Stimulated activated CD4-positive, alpha-beta T cell treated with anti-CD3 and anti-CD28 coated beads, Interleukin-12 subunit alpha, Interleukin-12 subunit beta, amount 100 ng/mL, for 4 hours (primary cell): ENCODE measurements at regions not wholly inside any gene's neighbourhood (a gene's known extent, or its start where the extent isn't known, plus 50 kb on each side); places are given as distances from the start of the nearest gene placed in this dataset.

Experiments
- DNase-seq: peaks from one replicate; pipeline ENCODE4 v3.0.0-alpha.2; 2020

DNA sequence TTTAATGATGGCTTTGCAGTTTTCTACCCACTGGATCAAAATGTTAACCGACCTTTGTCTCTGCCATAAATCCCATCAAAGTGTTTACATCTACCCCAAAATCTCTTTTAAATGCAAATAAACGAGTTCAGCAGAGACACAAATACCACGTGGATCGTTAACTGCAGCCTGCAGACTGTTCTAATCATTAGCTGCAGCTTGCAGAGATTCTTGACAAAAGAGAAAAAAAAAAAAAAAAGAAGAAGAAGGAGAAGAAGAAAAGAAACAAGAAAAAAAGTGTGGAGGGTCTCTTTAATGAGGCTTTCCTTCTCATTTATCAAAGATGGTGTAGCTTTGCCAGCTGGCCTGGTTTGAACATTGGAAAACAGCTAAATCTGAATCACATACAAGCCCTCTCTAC is 275.7 kb downstream of the NEDD1 start:
- DNase-seq, result no peak

DNA sequence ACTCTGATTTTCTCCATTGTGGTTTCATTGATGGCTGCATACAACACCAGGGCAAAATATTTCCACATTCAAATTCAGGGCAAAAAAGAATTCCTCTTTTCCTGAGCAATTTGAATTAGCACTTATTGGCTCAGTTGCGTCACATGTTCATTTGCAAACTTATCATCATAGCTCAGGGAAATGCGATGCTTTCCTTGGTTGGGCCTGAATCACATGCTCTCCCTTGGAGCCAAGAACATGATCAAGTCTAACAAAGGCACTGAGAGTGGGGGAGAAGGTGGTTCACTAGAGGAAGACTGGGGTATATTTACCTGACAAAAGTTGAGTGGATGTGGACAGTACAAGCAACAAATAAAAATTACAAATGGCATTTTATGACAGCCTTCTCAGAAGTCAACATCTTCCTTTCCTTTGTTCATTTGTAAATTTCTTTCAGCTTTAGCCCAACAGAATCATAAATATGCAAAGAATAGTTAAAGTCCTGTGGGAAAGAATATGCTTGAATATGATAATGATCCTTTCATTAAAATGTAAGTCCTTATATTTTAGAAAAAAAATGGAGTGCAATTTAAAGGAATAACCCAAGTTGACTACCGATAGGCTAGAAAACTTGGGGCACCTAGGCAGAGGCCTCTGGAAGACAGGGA is 277.2 kb downstream of the NEDD1 start:
- no peak for DNase-seq

DNA sequence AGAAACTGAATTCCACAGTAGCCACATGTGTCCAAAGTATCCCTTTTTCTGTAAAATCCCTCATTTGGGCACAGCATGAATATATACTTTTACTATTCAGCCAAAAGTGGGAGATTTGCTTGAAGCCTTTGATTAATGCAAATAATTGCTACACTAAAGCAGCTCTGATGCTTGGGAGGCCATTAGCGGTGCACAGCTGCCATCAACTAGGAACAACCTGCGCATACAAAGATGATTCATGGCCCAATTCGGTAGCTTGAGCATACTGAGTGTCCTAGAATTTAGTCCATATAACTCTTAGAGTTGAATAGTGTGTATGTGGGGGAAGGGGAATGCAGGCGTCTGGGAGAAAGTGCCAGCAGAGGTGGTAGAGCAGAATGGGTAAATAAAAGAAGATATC is 277.0 kb upstream of the RMST start:
- no peak for DNase-seq

DNA sequence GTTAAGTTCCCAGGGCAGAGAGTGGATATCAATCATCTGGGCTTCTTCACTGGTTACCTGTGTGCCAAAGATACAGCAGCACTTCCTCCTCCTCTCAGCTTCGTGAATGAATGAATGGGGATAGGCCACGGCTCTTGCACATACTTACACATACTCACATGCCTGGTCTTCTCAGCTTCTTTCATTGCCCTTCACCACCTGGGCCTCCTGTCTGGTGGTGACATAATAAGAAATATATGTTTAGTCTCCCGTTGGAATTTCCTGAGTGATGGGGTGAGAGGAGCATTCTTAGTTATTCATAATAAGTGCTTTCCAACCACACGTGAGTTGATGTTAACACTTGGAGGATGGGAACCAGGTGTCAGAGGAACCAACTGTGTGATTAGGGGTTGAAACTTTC is 268.1 kb upstream of the RMST start:
- DNase-seq, result no peak

DNA sequence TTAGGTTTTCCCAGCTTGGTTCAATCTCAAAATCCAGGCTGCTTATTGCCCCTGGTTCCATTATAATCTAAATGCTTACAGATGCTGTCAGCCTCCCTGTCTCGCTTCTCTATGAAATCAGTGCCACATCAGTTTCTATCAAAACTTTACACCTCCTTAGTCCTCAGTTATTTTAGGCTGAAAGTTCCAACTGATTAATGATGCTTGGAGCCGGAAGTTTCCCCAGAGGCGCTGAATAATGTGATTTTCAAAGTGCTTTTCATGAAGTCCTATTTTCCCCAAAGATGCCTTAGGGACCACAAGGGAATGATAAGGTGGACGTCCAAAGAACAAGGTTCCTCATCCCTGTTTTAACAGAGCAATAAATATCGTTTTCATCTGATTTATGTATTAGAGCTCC is 262.4 kb upstream of the RMST start:
- DNase-seq, result no peak

DNA sequence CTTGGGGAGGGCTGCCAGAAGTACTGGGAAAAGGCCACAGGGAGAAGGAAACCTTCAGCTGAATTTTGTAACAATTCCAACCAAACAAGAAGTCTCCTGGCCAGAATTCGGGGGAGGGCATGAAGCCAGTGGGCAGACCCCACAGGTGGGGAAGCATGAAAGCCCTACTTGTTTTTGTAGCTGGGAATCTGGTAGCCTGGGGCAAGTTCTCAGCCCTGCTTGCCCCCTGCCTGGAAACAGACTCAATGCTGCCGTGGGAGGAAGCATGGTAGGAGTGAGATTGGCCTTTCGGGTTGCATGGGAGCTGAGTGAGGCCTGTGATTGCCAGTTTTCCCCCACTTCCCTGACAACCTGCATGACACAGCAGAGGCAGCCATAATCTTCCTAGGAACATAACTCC is 259.2 kb upstream of the RMST start:
- no peak for DNase-seq

DNA sequence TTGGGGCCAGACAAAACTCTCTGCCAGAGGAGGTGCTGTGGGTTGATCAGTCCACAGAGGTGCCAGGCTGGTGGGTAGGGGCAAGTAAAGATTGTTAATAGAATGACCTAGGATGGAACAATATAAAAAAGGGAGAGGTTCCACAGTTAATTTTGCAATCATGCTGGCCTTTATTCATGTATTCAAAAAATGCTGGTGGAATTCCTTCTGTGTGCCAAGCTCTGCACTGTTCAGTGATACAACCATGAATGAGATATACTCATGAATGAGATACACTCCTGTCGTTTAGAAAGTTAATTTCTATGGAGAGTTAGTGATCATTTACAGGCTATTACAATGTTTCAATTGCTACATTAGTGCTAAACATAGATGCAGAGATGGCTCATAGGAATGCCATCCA is 252.6 kb upstream of the RMST start:
- no peak for DNase-seq

DNA sequence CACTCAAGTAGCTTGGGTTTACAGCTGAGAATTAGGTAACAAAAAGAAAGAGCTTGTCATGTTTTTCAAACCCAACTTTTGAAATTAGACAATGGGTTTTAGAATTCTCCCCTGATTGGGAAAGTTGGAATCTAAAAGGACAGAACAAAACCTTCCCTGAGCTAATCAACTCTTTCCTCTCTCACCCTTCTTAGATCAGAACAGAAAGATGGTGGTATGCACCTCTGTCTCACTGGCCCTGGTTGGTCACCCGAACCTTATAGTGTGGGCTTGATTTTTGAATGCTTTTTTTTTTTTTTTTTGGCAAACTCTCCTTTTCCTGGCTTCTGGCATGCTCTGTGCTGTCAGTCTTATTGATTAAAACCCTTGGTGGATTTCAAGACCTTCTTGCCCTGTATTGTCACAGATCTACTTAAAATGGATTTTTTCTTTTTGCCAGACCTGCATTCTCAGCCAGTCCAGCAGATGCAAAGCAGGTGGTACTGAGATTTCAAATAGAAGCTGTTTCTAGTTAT is 251.1 kb upstream of the RMST start:
- DNase-seq, result no peak

DNA sequence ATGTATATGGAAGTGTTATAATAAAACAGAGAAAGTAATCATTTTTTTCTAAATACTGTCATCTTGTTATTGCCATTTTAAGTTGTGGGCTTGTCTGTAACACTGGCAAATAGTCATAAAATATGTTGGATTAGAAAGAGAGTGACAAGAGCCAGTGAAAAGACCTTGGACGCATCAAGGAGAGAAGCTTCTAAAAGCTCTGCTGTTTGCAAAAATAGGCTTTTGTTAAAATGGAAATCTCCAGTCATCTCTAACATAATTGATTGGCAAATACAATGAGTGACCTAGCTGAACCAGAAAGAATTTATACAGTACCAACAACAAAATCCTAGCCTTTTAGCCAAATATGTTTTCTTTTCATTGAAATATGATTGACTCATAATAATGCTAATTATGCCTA is 245.8 kb upstream of the RMST start:
- DNase-seq, result no peak

DNA sequence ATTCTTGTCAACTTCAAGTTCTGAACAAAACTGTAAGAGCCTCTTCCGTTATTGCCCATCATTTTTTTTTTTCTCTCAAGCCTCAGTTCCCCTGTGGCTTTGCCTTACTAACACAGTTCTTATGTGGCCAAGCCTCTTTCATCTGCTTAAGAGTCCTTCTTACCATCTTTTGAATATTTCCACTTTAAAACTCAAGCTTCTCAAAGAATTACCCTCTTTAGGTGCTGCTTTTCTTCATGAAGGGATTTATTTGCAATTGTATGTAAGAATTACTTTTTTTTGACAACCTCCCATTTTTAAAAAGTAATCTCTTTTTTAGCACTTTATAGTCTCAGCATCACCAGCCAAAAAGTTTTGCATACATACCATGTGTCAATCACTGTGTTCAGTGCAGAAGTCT is 240.2 kb upstream of the RMST start:
- no peak for DNase-seq

DNA sequence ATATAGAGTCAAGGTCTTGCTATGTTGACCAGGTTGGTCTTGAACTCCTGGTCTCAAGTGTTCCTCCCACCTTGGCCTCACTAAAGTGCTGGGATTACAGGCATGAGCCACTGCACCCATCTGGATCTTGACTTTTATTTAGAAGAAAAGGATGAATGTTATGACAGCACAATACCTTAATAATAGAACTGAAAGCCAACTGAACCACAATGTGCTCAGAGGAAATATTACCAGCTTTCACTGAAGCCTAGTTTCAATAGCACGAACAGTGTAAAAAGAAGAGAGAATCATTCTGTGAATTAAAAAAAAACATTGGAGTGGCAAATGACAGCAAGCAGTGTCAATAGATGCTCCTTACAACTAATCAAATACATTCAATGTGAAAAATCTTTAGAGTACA is 239.2 kb upstream of the RMST start:
- DNase-seq, result no peak

DNA sequence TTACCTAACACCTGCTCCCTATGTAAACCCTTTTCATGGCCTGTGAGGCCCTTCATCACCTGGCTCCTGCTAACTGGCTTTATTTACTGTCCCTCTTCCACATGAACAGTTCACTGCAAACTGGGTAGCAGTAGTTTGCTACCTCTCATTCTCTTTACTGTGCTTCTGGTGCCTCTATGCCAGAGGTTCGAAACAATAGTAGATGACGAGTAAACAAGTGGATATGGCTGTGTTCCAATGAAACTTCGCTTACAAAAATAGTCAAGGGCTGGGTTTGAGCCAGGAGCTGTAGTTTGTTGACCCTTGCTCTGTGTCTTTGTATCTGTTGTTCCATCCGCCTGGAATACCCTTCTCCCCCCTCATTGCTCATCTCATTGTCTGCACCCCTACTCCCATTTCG is 233.6 kb upstream of the RMST start:
- no peak for DNase-seq

DNA sequence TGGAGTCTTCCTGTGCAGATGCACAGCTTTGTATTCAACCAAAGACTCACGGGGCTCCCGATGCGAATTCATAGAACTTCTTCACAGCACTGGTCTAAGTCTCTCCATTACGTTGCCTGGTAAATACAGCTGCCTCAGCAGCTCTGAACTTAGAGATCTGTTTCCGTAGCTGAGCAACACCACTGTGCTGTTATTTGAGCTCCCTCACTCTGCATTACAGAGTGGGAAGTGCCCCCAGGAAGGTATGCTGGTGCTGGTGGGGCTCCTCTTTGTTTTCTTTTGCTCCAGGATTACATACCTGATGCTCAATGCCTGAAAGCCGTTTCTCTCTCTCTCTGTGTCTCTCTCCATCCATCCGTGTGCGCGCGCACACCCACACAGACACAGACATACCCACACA is 227.5 kb upstream of the RMST start:
- no peak for DNase-seq

DNA sequence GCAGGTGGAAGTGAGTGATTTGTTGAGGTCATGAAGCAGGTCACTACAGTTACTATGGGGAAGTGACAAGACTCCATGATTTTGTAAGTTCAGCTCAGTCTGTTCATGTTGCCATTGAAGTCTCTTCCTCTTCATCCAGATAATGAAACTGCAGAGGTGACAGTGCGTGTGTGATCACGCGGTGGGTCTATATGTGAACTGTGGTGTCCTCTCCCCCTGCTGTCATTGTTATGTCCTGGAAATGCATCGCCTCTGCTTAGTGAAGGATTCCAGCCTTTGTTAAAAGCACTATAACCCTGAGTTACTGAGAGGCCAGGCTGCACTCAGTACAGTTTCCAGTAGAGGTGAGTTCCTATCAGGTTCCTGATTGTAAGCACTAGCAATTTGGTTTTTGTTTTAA is 216.2 kb upstream of the RMST start:
- no peak for DNase-seq

DNA sequence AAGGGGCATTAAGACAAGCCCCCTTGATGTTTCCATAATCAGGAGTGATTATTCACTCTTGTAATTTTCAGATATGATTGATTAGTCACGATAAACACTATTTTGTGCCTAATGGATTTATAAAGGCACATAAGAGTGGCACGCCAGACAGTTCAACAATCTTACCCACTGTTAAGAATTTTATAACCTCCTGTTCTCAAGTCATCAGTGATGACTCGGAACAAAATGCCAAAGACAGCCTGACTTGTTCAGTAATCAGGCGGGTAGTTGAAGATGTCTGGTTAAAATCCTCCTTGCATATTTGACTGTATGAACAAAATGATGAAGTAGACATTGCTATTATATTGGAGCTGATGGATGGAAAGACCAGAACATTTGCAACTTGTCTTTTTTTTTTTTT is 212.1 kb upstream of the RMST start:
- DNase-seq, result no peak

DNA sequence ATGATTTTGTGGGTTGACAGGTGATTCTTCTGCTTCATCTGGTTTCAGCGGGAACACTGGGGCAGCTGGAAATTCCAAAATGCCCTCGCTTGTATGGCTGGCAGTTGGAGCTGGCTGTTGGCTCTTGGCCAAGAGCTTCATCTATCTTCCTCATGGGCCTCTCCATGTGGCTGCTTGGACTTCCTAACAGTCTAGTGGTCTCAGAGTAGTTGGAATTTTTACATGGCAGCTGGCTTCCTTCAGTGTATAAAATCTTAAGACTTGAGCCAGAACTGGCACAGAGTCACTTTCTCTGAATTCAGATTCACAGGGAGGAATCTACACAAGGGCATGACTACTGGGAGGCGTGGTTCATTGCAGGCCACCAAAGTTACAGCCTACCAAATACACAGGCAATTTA is 204.9 kb upstream of the RMST start:
- DNase-seq, result no peak

DNA sequence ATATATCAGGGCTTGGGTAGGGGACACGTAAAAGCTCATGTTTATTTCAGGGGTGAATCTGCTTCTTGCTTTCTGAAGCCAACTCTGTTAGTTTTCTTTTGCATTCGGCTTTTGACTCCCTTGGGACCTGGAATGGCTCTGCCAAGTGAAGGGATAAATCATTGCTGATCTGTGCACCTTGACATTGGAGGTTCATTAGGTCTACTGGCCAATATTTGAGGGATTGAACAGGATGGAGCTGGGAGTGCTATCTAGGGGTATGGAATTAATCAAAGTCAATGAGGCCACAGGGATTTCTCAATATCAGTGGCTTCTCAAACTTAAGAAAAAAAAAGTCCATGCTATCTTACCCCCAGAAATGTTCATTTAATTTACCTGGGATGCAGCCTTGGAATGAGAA is 203.5 kb upstream of the RMST start:
- DNase-seq, result no peak

DNA sequence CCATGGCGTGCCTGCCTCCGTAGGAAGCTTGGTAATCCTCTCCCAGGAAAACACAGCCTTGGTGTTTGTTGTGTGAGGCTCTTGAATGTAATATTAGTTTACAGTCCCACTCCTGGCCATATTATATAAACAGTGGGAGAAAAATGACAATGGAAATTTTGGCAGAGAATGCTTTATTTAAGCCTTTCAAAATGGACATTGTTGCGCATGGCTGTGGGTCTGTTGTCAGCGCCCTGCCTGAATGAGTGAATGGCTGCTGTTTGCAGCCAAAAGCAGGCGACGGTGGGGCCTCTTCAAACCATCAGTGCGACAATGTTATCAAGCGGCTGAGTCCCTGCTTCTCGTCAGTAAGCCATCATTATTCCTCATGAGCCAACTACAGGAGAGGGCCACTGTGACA is 201.8 kb upstream of the RMST start:
- no peak for DNase-seq

DNA sequence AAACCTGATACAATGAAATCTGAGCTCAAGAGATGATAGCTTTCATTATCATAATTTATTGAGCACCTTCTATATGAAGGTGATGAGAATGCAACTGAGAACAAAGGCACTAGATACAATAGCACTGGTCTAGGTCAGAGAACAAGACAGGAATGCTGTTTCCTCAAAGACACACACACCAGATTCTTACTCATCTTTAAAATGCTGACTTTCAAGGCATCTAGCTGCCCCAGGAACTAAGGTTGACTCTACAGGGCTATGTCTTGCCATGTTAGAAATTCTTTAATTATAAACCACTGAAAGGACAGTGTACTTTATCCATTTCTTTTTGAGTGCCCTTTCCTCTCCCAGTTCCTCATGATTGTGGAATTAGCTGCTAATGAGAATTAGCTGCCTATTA is 195.4 kb upstream of the RMST start:
- no peak for DNase-seq

DNA sequence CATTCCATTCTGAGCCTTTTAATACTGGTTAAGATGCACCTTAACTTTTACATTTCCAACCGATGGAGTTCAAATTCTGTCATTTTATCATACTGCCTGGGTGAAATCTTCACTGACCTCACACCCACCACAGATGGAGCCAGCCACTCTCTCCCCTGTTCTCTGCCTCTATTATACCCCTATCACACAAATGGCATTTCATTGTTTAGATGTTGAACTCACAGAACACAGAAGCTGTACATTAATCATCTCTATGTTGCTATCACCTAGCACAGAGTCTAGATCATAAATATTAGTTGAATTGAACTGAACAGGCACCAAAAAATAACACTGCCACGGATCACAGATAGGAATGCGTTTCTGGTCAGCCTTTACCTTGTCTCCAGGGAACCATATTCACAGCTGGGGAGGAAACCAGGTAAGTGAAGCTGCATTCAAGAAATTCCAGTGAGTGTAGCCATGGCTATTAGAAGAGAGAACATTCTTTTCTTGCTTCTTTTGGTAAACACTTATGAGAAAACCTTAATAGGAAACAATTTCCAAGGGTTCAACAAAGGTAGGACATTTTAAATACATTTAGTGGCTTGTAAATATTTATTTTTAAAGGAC is 194.9 kb upstream of the RMST start:
- DNase-seq, result no peak

DNA sequence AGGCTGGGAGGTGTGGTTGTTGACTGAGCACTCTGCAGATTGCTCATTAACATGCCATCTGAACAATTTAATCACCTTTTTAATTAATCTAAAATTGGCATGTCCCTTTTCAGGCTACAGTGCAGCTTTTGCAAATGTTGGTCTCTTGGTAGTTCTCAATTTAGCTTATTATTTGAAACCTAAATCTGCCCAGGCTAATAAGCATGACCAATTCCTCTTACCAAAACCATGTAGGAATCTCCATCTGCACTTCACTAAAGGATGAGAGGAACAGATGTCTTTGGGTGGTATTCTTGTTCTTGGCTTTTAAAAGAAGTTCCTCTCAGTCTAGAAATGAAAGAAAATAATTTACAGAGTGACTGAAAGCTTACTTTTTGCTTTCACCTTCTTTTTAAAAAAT is 190.1 kb upstream of the RMST start:
- no peak for DNase-seq

DNA sequence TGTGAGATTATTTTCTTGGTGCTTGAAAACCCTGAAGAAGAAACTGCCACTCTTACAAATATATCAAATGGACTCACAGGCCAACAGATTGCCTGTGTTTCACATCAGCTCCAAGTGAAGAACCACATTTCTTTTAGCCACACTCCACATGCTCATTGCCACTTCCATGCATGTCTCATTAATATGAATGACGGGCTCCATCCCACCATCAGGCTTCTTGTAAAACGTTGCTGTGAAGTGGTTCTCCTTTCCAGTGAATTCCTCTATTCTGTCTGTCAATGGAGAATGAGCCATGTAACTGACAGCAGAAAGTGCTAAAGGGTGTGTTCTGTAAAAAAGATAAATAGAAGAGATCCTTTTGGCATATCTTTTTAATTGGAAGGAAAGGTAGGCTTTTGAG is 188.2 kb upstream of the RMST start:
- DNase-seq, result no peak

DNA sequence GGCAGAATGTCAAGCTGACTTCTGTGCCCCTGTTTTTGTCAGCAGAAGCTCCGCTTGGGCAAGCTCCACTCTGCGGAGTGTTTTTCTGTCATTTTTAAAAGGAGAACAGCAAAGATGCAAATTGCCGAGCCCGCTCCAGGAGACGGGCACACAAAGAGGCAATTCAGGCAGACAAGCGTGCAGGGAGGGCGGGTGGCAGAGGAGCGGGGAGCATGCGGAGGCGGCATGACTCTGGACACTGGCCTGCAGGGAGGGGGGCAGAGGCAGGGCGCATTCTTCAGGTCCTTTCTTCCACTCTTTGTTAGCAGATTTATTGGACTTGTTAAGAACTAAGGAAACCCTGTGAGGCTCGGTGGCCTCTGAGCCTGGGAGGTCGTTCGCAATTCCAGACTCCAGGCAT is 187.3 kb upstream of the RMST start:
- no peak for DNase-seq

DNA sequence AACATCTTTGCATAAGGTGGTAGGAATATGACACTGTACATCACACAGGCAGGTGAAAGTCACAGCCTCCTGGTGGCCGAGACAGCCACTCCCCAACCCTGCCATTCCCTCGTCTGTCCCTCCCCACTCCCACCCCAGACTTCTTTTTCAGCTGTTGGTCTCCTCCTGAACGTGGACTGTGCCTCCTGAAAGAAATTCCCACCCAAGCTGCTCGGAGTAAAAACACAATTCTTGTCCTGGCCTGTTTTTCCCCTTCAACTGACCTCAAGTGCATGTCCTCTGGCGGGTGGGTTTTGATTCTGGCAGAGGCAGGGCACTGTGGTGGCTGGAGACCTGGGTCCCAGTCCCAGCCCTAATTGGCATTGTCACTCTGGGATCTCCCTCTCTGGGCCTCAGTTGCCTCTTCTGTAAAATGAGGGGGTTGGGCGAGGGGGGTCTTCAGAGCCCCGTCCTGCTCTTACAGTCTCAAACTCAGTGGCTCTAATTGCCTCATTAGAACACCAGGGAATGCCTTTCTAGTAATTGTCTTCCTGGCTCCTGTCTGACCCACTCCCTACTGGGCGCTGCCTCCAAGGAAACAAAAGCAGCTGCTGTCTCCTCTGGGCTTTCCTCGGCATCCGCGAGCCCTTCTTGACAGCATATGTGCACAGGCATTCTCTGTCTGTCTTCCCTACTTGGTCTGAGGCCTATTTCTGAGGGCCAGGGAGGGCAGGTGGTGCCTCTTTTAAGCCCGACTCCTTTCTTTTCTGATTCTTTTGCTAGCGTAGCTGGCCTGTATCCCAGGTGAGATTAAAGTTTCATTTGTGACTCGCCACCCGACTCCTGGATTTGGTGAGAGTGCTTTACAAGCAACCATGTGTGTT is 186.6 kb upstream of the RMST start:
- no peak for DNase-seq
